Nephron (organoid): ENCODE measurements at regions not wholly inside any gene's neighbourhood (a gene's known extent, or its start where the extent isn't known, plus 50 kb on each side); places are given as distances from the start of the nearest gene placed in this dataset.

Experiments
- H3K27ac Mint-ChIP-seq, 3 experiments: 2 replicates each; pipeline ENCODE4 v1.8.0; 2020; ENCODE audit warnings: mixed read lengths in 3 of 3, mild to moderate bottlenecking in 2 of 3, moderate library complexity in 1 of 3
- H3K27me3 Mint-ChIP-seq: 2 replicates; pipeline ENCODE4 v1.8.0; 2021; ENCODE audit warnings: low read depth, mild to moderate bottlenecking, moderate library complexity, mixed read lengths
- H3K36me3 Mint-ChIP-seq: 2 replicates; pipeline ENCODE4 v1.8.0; 2020; ENCODE audit warnings: low read depth, mixed read lengths
- H3K4me1 Mint-ChIP-seq: 2 replicates; pipeline ENCODE4 v1.8.0; 2020; ENCODE audit warnings: mixed read lengths
- H3K4me3 Mint-ChIP-seq, 3 experiments: 2 replicates each; pipeline ENCODE4 v1.8.0; 2020; ENCODE audit warnings: mild to moderate bottlenecking in 3 of 3, mixed read lengths in 3 of 3, moderate library complexity in 2 of 3
- H3K9me3 Mint-ChIP-seq: 2 replicates; pipeline ENCODE4 v1.8.0; 2020; ENCODE audit warnings: mixed read lengths
- CTCF ChIP-seq, 3 experiments: fragments of 200-600 bp; sonication (generic); IDR thresholded peaks; one replicate each; pipeline ENCODE4 v1.5.0; 2021; ENCODE audit warnings: antibody characterized with exemption in 3 of 3; ENCODE audit not compliant: unreplicated experiment in 3 of 3

- Mint-ChIP-seq H3K4me1 (no peaks in the 10 kb centered on the region), H3K27ac (no peak overlapping the region), H3K4me3 (no peak overlapping the region), H3K27me3 (peaks cover 47% of the 10 kb centered on the region), H3K36me3 (no peaks in the 10 kb centered on the region), H3K9me3 (no peaks in the 10 kb centered on the region)
- no peak for TF ChIP-seq CTCF (IDR thresholded peaks at IDR 0.05; ENCODE audit: unreplicated experiment in 3 of 3)
Measured at GRCh38 chr18:77910347-77910746, 660.7 kb downstream of the GALR1 start.

GRCh38 chr18:77911971-77912605 is 662.4 kb downstream of the GALR1 start:
- no peaks in the 10 kb centered on the region for H3K4me1 Mint-ChIP-seq
- no peak overlapping the region for H3K27ac Mint-ChIP-seq
- no peaks in the 10 kb centered on the region for H3K9me3 Mint-ChIP-seq
- H3K4me3 Mint-ChIP-seq = peak overlapping the region in 1 of 3 experiments; percentile 6
- peaks cover 48% of the 10 kb centered on the region for H3K27me3 Mint-ChIP-seq
- TF ChIP-seq CTCF (IDR thresholded peaks at IDR 0.05; ENCODE audit: unreplicated experiment in 3 of 3) = no peak
- no peaks in the 10 kb centered on the region for H3K36me3 Mint-ChIP-seq

DNA sequence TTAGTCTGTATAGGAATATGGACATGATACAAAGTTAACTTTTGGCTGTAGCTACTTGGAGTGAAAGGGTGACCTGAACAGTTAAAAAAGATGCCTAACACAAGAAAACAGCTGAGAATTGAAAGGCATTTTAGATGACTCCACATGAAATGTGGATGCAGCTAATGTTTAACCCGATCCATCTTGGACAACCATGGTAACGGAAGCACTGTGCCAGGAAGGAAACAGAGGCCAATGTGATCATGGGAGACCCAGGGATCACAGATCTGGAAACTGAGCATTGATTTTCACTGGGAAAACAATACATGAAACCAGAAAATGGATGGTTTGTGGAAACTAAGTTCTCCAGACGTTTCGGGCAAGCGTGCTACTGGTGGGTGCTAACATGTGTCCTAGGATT is 669.1 kb downstream of the GALR1 start:
- Mint-ChIP-seq H3K4me1 (no peaks in the 10 kb centered on the region), H3K27me3 (peaks cover 32% of the 10 kb centered on the region), H3K36me3 (no peaks in the 10 kb centered on the region), H3K4me3 (no peak overlapping the region), H3K9me3 (no peaks in the 10 kb centered on the region), H3K27ac (no peak overlapping the region)
- TF ChIP-seq CTCF (IDR thresholded peaks at IDR 0.05; ENCODE audit: unreplicated experiment in 3 of 3) = no peak

- no peak overlapping the region for H3K27ac Mint-ChIP-seq
Measured at GRCh38 chr18:77919923-77920322, 670.3 kb downstream of the GALR1 start.

DNA sequence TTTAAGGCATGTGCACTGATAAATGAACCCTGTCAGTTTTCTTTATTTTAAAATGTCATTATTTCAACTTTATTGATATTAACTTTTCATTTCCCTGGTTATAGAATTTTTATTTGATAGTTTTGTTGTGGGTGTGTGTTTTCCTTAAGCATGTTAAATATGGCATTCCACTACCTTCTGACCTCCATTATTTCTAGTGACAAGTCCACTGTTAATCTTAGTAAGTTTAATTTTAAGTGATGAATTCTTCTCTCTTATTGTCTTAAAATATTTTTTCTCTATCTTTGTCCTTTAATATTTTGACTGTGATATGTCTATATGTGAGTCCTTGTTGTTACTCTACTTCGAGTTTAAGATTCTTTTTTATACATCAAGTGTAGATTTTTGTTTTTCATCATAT is 685.7 kb downstream of the GALR1 start:
- TF ChIP-seq CTCF (IDR thresholded peaks at IDR 0.05; ENCODE audit: unreplicated experiment in 3 of 3) = no peak
- Mint-ChIP-seq H3K4me1 (no peaks in the 10 kb centered on the region), H3K9me3 (peaks cover 11% of the 10 kb centered on the region), H3K27me3 (no peaks in the 10 kb centered on the region), H3K36me3 (peaks cover 6% of the 10 kb centered on the region), H3K27ac (no peak overlapping the region), H3K4me3 (no peak overlapping the region)

More at GRCh38 chr18:77919923-77920322, 670.3 kb downstream of the GALR1 start:
- H3K4me1 Mint-ChIP-seq = no peaks in the 10 kb centered on the region
- H3K9me3 Mint-ChIP-seq = no peaks in the 10 kb centered on the region
- no peaks in the 10 kb centered on the region for H3K36me3 Mint-ChIP-seq
- no peak overlapping the region for H3K4me3 Mint-ChIP-seq
- peaks cover 21% of the 10 kb centered on the region for H3K27me3 Mint-ChIP-seq
- no peak for TF ChIP-seq CTCF (IDR thresholded peaks at IDR 0.05; ENCODE audit: unreplicated experiment in 3 of 3)

GRCh38 chr18:77940566-77940965 is 690.9 kb downstream of the GALR1 start:
- H3K9me3 Mint-ChIP-seq = peaks cover 6% of the 10 kb centered on the region
- TF ChIP-seq CTCF (IDR thresholded peaks at IDR 0.05; ENCODE audit: unreplicated experiment in 3 of 3) = no peak
- no peak overlapping the region for H3K27ac Mint-ChIP-seq
- H3K4me1 Mint-ChIP-seq = no peaks in the 10 kb centered on the region
- no peak overlapping the region for H3K4me3 Mint-ChIP-seq
- H3K27me3 Mint-ChIP-seq = peaks cover 5% of the 10 kb centered on the region
- peaks cover 3% of the 10 kb centered on the region for H3K36me3 Mint-ChIP-seq
